H1 (cell line): ENCODE measurements at regions not wholly inside any gene's neighbourhood (a gene's known extent, or its start where the extent isn't known, plus 50 kb on each side); places are given as distances from the start of the nearest gene placed in this dataset.

ENCODE experiments used
- EP300 ChIP-seq, 2 experiments: IDR thresholded peaks; 1 replicate in 1 of 2; 2 replicates in 1 of 2; pipeline ENCODE4 v1.6.1; 2011 to 2012; ENCODE audit warnings: low read depth in 2 of 2, low read length in 2 of 2, mild to moderate bottlenecking in 2 of 2, borderline replicate concordance in 1 of 2, inconsistent platforms in 1 of 2, moderate library complexity in 1 of 2
- NANOG ChIP-seq: IDR thresholded peaks from 2 replicates; pipeline ENCODE4 v1.6.1; 2011; ENCODE audit warnings: low read length, low read depth, mild to moderate bottlenecking, inconsistent platforms; ENCODE audit not compliant: insufficient read depth, poor library complexity, severe bottlenecking
- SP2 ChIP-seq: IDR thresholded peaks from 2 replicates; pipeline ENCODE4 v1.6.1; 2012; ENCODE audit warnings: mild to moderate bottlenecking, low read length, inconsistent platforms
- TEAD4 ChIP-seq: IDR thresholded peaks from 2 replicates; pipeline ENCODE4 v1.6.1; 2012; ENCODE audit warnings: low read depth, low read length, inconsistent platforms, mixed read lengths
- TF ChIP-seq, protein P1 (sequence below): IDR thresholded peaks from 2 replicates; pipeline ENCODE4 v1.6.1; 2012; ENCODE audit warnings: inconsistent platforms

DNA sequence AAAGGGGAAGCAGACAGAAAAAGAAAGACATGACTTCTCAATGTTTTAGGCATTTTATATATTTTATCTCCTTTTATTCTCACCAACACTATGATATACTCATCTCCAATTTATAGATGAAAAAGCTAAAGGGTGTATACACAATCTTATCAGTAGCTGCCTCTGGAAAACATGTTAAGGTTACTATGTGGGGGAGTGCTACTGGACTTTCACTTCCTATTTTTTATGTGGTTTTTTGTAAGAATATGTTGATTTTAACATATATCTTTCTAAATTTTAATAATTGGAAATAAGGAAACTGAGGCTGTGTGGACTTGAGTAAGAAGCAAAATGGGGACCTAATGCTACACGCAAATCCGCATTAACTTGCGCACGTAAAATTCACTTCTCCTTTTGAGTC lies 99.6 kb upstream of the PDE3A start (continued):
- TF ChIP-seq, protein P1, sequence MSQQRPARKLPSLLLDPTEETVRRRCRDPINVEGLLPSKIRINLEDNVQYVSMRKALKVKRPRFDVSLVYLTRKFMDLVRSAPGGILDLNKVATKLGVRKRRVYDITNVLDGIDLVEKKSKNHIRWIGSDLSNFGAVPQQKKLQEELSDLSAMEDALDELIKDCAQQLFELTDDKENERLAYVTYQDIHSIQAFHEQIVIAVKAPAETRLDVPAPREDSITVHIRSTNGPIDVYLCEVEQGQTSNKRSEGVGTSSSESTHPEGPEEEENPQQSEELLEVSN: no peak
- TF ChIP-seq TEAD4 (no peak), SP2 (no peak), EP300 (IDR thresholded peaks at IDR 0.05; ENCODE audit: borderline replicate concordance in 1 of 2, low read depth in 2 of 2, low read length in 2 of 2) (no peak), NANOG (no peak)
